CD4-positive, alpha-beta T cell treated with Interleukin-15 for 1 hour (primary cell): ENCODE measurements at regions not wholly inside any gene's neighbourhood (a gene's known extent, or its start where the extent isn't known, plus 50 kb on each side); places are given as distances from the start of the nearest gene placed in this dataset.
"Not testable (repeated sequence)": the region's sequence is repeated elsewhere in the genome, so short reads cannot be mapped to it uniquely, and the experiment has no call there.

Experiments used
- DNase-seq: peaks from one replicate; pipeline ENCODE4 v3.0.0-alpha.2; 2020

- DNase-seq: not testable (repeated sequence)
Observed at GRCh38 chr1:146710838-146711521, 227.1 kb upstream of the NBPF12 start.

GRCh38 chr1:146709302-146709701, 228.8 kb upstream of the NBPF12 start:
- DNase-seq: not testable (repeated sequence)

GRCh38 chr1:146704162-146704724, 233.9 kb upstream of the NBPF12 start:
- not testable (repeated sequence) for DNase-seq

- not testable (repeated sequence) for DNase-seq
Observed at GRCh38 chr1:146701320-146701719, 236.8 kb upstream of the NBPF12 start.

GRCh38 chr1:146695388-146695787, 242.7 kb upstream of the NBPF12 start:
- DNase-seq: not testable (repeated sequence)

- DNase-seq: not testable (repeated sequence)
Observed at GRCh38 chr1:146691798-146692197, 246.3 kb upstream of the NBPF12 start.

GRCh38 chr1:146688893-146689292, 249.2 kb upstream of the NBPF12 start:
- DNase-seq: not testable (repeated sequence)

- not testable (repeated sequence) for DNase-seq
Observed at GRCh38 chr1:146686777-146687366, 251.3 kb upstream of the NBPF12 start.

GRCh38 chr1:146683126-146683429, 255.0 kb upstream of the NBPF12 start:
- not testable (repeated sequence) for DNase-seq

- not testable (repeated sequence) for DNase-seq
Observed at GRCh38 chr1:146682227-146683125, 255.6 kb upstream of the NBPF12 start.

GRCh38 chr1:146673729-146674299, 264.3 kb upstream of the NBPF12 start:
- DNase-seq: not testable (repeated sequence)

GRCh38 chr1:146672608-146673007, 265.5 kb upstream of the NBPF12 start:
- not testable (repeated sequence) for DNase-seq

- DNase-seq: not testable (repeated sequence)
Observed at GRCh38 chr1:146671588-146671987, 266.5 kb upstream of the NBPF12 start.

- not testable (repeated sequence) for DNase-seq
Observed at GRCh38 chr1:146670832-146671566, 267.1 kb upstream of the NBPF12 start.

GRCh38 chr1:146666275-146666674, 271.8 kb upstream of the NBPF12 start:
- DNase-seq: not testable (repeated sequence)

GRCh38 chr1:146660242-146660641, 277.9 kb upstream of the NBPF12 start:
- not testable (repeated sequence) for DNase-seq

GRCh38 chr1:146656356-146657060, 281.6 kb upstream of the NBPF12 start:
- DNase-seq: not testable (repeated sequence)

GRCh38 chr1:146654763-146655162, 283.4 kb upstream of the NBPF12 start:
- not testable (repeated sequence) for DNase-seq

- DNase-seq: not testable (repeated sequence)
Observed at GRCh38 chr1:146645978-146646604, 292.0 kb upstream of the NBPF12 start.

GRCh38 chr1:146641534-146641933, 296.6 kb upstream of the NBPF12 start:
- not testable (repeated sequence) for DNase-seq

- DNase-seq: not testable (repeated sequence)
Observed at GRCh38 chr1:146640671-146641070, 297.5 kb upstream of the NBPF12 start.
